H1 (cell line): ENCODE measurements at regions not wholly inside any gene's neighbourhood (a gene's known extent, or its start where the extent isn't known, plus 50 kb on each side); places are given as distances from the start of the nearest gene placed in this dataset.

Experiments used
- CTCF ChIA-PET: fragments of 300-600 bp; sonication (Branson Sonifier 250); formaldehyde crosslinking; loops from one replicate; lab custom pipeline; 2021; ENCODE audit not compliant: partially characterized antibody; lab: Charles Lee
- POLR2A ChIA-PET: fragments of 300-600 bp; sonication (Branson Sonifier 250); formaldehyde crosslinking; loops from one replicate; lab custom pipeline; 2021; ENCODE audit warnings: inconsistent platforms; ENCODE audit not compliant: partially characterized antibody; lab: Charles Lee
- DNase-seq, 2 experiments: peaks; one replicate each; pipeline versions ENCODE4 v3.0.0 to v3.0.0-alpha.2; 2010 to 2022; ENCODE audit warnings: low spot score in 2 of 2, low read depth in 1 of 2, mixed read lengths in 1 of 2
- FAIRE-seq: peaks from 2 replicates; lab custom pipeline; 2011; peaks lifted over from hg19 to GRCh38; lab: Jason Lieb, UNC
- H2AFZ ChIP-seq: 2 replicates; pipeline ENCODE4 v1.8.1; 2012; ENCODE audit warnings: low read length, inconsistent platforms
- H2AK5ac ChIP-seq: 2 replicates; pipeline ENCODE4 v1.6.1; 2013; ENCODE audit warnings: low read depth, low read length
- H2BK120ac ChIP-seq: replicated peaks from 2 replicates; pipeline ENCODE3; 2013; ENCODE audit warnings: low read depth, low read length, inconsistent platforms
- H2BK12ac ChIP-seq: 2 replicates; pipeline ENCODE4 v1.6.1; 2013; ENCODE audit warnings: low read depth, low read length
- H2BK15ac ChIP-seq: 2 replicates; pipeline ENCODE4 v1.6.1; 2013; ENCODE audit warnings: low read length
- H2BK20ac ChIP-seq: 2 replicates; pipeline ENCODE4 v1.6.1; 2013; ENCODE audit warnings: low read length
- H2BK5ac ChIP-seq: 2 replicates; pipeline ENCODE4 v1.6.1; 2013; ENCODE audit warnings: low read depth, low read length
- H3K14ac ChIP-seq: 2 replicates; pipeline ENCODE4 v1.6.1; 2013; ENCODE audit warnings: inconsistent platforms; ENCODE audit not compliant: insufficient read length
- H3K18ac ChIP-seq: 2 replicates; pipeline ENCODE4 v1.6.1; 2013; ENCODE audit warnings: low read length; ENCODE audit errors: extremely low read depth
- H3K23ac ChIP-seq: 2 replicates; pipeline ENCODE4 v1.6.1; 2013; ENCODE audit warnings: inconsistent platforms; ENCODE audit not compliant: insufficient read length
- H3K23me2 ChIP-seq: 2 replicates; pipeline ENCODE4 v1.6.1; 2013; ENCODE audit warnings: low read depth, low read length
- H3K27ac ChIP-seq: 2 replicates; pipeline ENCODE4 v1.6.1; 2011; ENCODE audit warnings: low read depth, low read length, inconsistent platforms
- H3K27me3 ChIP-seq, 4 experiments: replicated peaks in 1 of 4; 1 replicate in 1 of 4; 2 replicates in 3 of 4; pipeline versions ENCODE4 v1.6.1 to v1.8.1; 2011 to 2013; ENCODE audit warnings: low read length in 3 of 4, mild to moderate bottlenecking in 3 of 4, inconsistent platforms in 2 of 4, mixed read lengths in 2 of 4, moderate library complexity in 1 of 4; ENCODE audit not compliant: control insufficient read depth in 3 of 4, insufficient read depth in 3 of 4; ENCODE audit errors: extremely low read depth in 1 of 4
- H3K36me3 ChIP-seq, 4 experiments: 2 replicates each; pipeline versions ENCODE4 v1.6.1 to v1.8.1; 2011 to 2013; ENCODE audit warnings: mild to moderate bottlenecking in 4 of 4, low read length in 3 of 4, moderate library complexity in 2 of 4, control low read depth in 1 of 4, inconsistent platforms in 1 of 4; ENCODE audit not compliant: insufficient read depth in 4 of 4, control insufficient read depth in 2 of 4
- H3K4ac ChIP-seq: replicated peaks from 2 replicates; pipeline ENCODE3; 2013; ENCODE audit warnings: low read length, low read depth, mixed read lengths, inconsistent platforms; ENCODE audit not compliant: insufficient read length
- H3K4me1 ChIP-seq, 4 experiments: replicated peaks in 1 of 4; 1 replicate in 1 of 4; 2 replicates in 3 of 4; pipeline versions ENCODE4 v1.6.1 to v1.8.1; 2011 to 2013; ENCODE audit warnings: low read length in 3 of 4, inconsistent platforms in 2 of 4, mixed read lengths in 1 of 4; ENCODE audit not compliant: insufficient read depth in 4 of 4, control insufficient read depth in 3 of 4
- H3K4me2 ChIP-seq, 2 experiments: 2 replicates each; pipeline versions ENCODE4 v1.6.1 to v1.8.1; 2011 to 2013; ENCODE audit warnings: low read depth in 2 of 2, low read length in 2 of 2, control low read depth in 1 of 2, inconsistent platforms in 1 of 2, mild to moderate bottlenecking in 1 of 2; ENCODE audit not compliant: insufficient read depth in 1 of 2
- H3K4me3 ChIP-seq, 4 experiments: fragments of 200-600, 300-600 bp in 1 of 4; sonication (generic), shearing (Covaris generic), sonication (Bioruptor Twin) in 1 of 4; 2 replicates each; pipeline versions ENCODE4 v1.5.1 to v1.8.1; 2011 to 2016; ENCODE audit warnings: low read length in 4 of 4, low read depth in 3 of 4, control low read depth in 2 of 4, inconsistent platforms in 2 of 4, mild to moderate bottlenecking in 2 of 4, mixed read lengths in 1 of 4, moderate library complexity in 1 of 4; ENCODE audit not compliant: insufficient read depth in 2 of 4; ENCODE audit errors: extremely low read depth in 1 of 4
- H3K56ac ChIP-seq: replicated peaks from 2 replicates; pipeline ENCODE3; 2013; ENCODE audit warnings: low read depth, mild to moderate bottlenecking, mixed read lengths, low read length, inconsistent platforms; ENCODE audit not compliant: insufficient read length
- H3K79me1 ChIP-seq: 2 replicates; pipeline ENCODE4 v1.6.1; 2013; ENCODE audit warnings: low read depth, low read length, control low read depth
- H3K79me2 ChIP-seq, 2 experiments: 2 replicates each; pipeline versions ENCODE4 v1.6.1 to v1.8.1; 2012 to 2013; ENCODE audit warnings: low read length in 2 of 2, mild to moderate bottlenecking in 2 of 2, inconsistent platforms in 1 of 2; ENCODE audit not compliant: insufficient read depth in 2 of 2, control insufficient read depth in 1 of 2
- H3K9ac ChIP-seq, 4 experiments: replicated peaks in 1 of 4; 1 replicate in 1 of 4; 2 replicates in 3 of 4; pipeline versions ENCODE4 v1.6.1 to v1.8.1; 2011 to 2013; ENCODE audit warnings: low read depth in 3 of 4, low read length in 3 of 4, control low read depth in 2 of 4, mild to moderate bottlenecking in 2 of 4, moderate library complexity in 2 of 4, inconsistent platforms in 1 of 4; ENCODE audit errors: extremely low read depth in 1 of 4
- H3K9me3 ChIP-seq, 2 experiments: 2 replicates each; pipeline versions ENCODE4 v1.6.1 to v1.8.1; 2012 to 2013; ENCODE audit warnings: mild to moderate bottlenecking in 2 of 2, moderate library complexity in 2 of 2, control low read depth in 1 of 2, inconsistent platforms in 1 of 2, low read depth in 1 of 2, low read length in 1 of 2, mixed read lengths in 1 of 2; ENCODE audit not compliant: insufficient read depth in 2 of 2
- H4K20me1 ChIP-seq, 2 experiments: replicated peaks in 1 of 2; 2 replicates each; pipeline versions ENCODE3 to v1.8.1; 2011 to 2013; ENCODE audit warnings: inconsistent platforms in 2 of 2, low read length in 2 of 2, mild to moderate bottlenecking in 1 of 2; ENCODE audit not compliant: insufficient read depth in 2 of 2, control insufficient read depth in 1 of 2
- H4K5ac ChIP-seq: 2 replicates; pipeline ENCODE4 v1.6.1; 2013; ENCODE audit warnings: low read length, low read depth, mixed read lengths, inconsistent platforms; ENCODE audit not compliant: insufficient read length
- H4K8ac ChIP-seq: 2 replicates; pipeline ENCODE4 v1.8.0; 2013; ENCODE audit warnings: mild to moderate bottlenecking, moderate library complexity, low read length, inconsistent platforms; ENCODE audit not compliant: insufficient read depth; ENCODE audit errors: extremely low read depth
- H4K91ac ChIP-seq: replicated peaks from 2 replicates; pipeline ENCODE3; 2013; ENCODE audit warnings: low read length, mixed read lengths, inconsistent platforms; ENCODE audit not compliant: insufficient read length
- ASH2L ChIP-seq: fragments of 200-600, 300-600 bp; sonication (generic); IDR thresholded peaks from one replicate; pipeline ENCODE4 v1.7.1; 2017; ENCODE audit warnings: low read length
- ATF3 ChIP-seq: IDR thresholded peaks from 2 replicates; pipeline ENCODE4 v1.6.1; 2011; ENCODE audit warnings: low read depth, mild to moderate bottlenecking, low read length; ENCODE audit not compliant: insufficient read depth
- RAD21 ChIP-seq, 2 experiments: IDR thresholded peaks in 1 of 2; conservative IDR thresholded peaks in 1 of 2; 2 replicates each; pipeline ENCODE4 v1.6.1; 2011; ENCODE audit warnings: low read depth in 2 of 2, low read length in 2 of 2, improper control_type of control experiment in 1 of 2, inconsistent platforms in 1 of 2, mild to moderate bottlenecking in 1 of 2, moderate library complexity in 1 of 2
- SIRT6 ChIP-seq: IDR thresholded peaks from one replicate; pipeline ENCODE4 v1.7.1; 2012; ENCODE audit warnings: low read length, inconsistent platforms
- WGBS, 2 experiments: shearing (Covaris generic) in 1 of 2; methylation state at CpG; one replicate each; pipeline versions ENCODE4 v1.1.6 to v1.1.7; 2013 to 2015; ENCODE audit warnings: low lambda C conversion rate in 2 of 2, mixed read lengths in 2 of 2, inconsistent platforms in 1 of 2, low coverage in 1 of 2, missing lambda C conversion rate in 1 of 2; ENCODE audit not compliant: insufficient replicate concordance in 2 of 2, insufficient coverage in 1 of 2, insufficient read length in 1 of 2; ENCODE audit errors: extremely low coverage in 1 of 2, missing lambda C conversion rate in 1 of 2; 5-methylcytosine and 5-hydroxymethylcytosine counted together

- FAIRE-seq = no peak
Observed at GRCh38 chr4:20305976-20306375, 54.3 kb downstream of the SLIT2 start.

More at GRCh38 chr4:20305976-20306375, 54.3 kb downstream of the SLIT2 start:
- no peak for TF ChIP-seq ASH2L
- TF ChIP-seq ATF3 = no peak
- 0 out of 4 replicates have a peak, but pooled peaks of 1 of the 2 experiments have one; percentile 8 for TF ChIP-seq RAD21 (IDR thresholded peaks at IDR 0.05 in 1 of 2, conservative IDR thresholded peaks at IDR 0.05 in 1 of 2; ENCODE audit: low read depth in 2 of 2, low read length in 2 of 2)
- TF ChIP-seq SIRT6 = no peak
- TF ChIP-seq, all 59 proteins: peak for 1
- Histone ChIP-seq H4K20me1 (no peaks in the 10 kb centered on the region), H3K56ac (no peak overlapping the region), H2BK15ac (no peak overlapping the region), H3K23me2 (no peaks in the 10 kb centered on the region), H4K5ac (no peak overlapping the region), H2BK120ac (no peak overlapping the region), H3K23ac (no peak overlapping the region), H3K14ac (no peak overlapping the region), H3K4me3 (no peak overlapping the region), H4K91ac (no peak overlapping the region), H2BK20ac (no peak overlapping the region), H3K9me3 (no peaks in the 10 kb centered on the region), H3K4ac (no peak overlapping the region), H2BK12ac (no peak overlapping the region), H3K27ac (no peak overlapping the region), H3K9ac (no peak overlapping the region), H3K79me1 (no peaks in the 10 kb centered on the region), H3K27me3 (no peaks in the 10 kb centered on the region), H2BK5ac (no peak overlapping the region), H3K4me1 (0 out of 7 replicates have a peak, but pooled peaks cover 0 to 2% (median 0%) of the 10 kb centered on the region in 4 experiments), H2AFZ (no peak overlapping the region), H3K18ac (no peak overlapping the region), H3K79me2 (no peaks in the 10 kb centered on the region), H4K8ac (no peak overlapping the region), H3K4me2 (no peak overlapping the region), H2AK5ac (no peak overlapping the region), H3K36me3 (no peaks in the 10 kb centered on the region)
- WGBS, 2 experiments = 90% methylated on average over 2 of the region's 2 CpGs; no CpG with 5 or more reads in 1 of the 2 experiments
- no peak for DNase-seq
- ChIA-PET POLR2A (no interaction called here), CTCF (interaction anchor here (1.0 to 2.9 kb wide), 6 partner anchors 8 to 126 kb away, joined by 3 to 13 read pairs (median 4); no protein-coding TSS in a partner anchor)
